ELR (cell line): ENCODE measurements at regions not wholly inside any gene's neighbourhood (a gene's known extent, or its start where the extent isn't known, plus 50 kb on each side); places are given as distances from the start of the nearest gene placed in this dataset.
A peak's percentile ranks its signal among the peaks of the same experiment; 100 is the strongest.
"Not testable (repeated sequence)": the region's sequence is repeated elsewhere in the genome, so short reads cannot be mapped to it uniquely, and the experiment has no call there.

Experiments
- DNase-seq: peaks from one replicate; pipeline ENCODE4 v3.0.0-alpha.2; 2015; ENCODE audit warnings: low read depth

- peak; percentile 56 for DNase-seq
Measured at GRCh38 chr18:27378431-27379095, 193.5 kb upstream of the CHST9 start.

- DNase-seq, result peak; percentile 27
Measured at GRCh38 chr18:27377251-27377650, 192.1 kb upstream of the CHST9 start.

GRCh38 chr18:27372386-27372785, 187.3 kb upstream of the CHST9 start:
- DNase-seq, result no peak

GRCh38 chr18:27366665-27367064, 181.6 kb upstream of the CHST9 start:
- no peak for DNase-seq

- DNase-seq, result no peak
Measured at GRCh38 chr18:27366151-27366550, 181.0 kb upstream of the CHST9 start.

GRCh38 chr18:27363872-27364271, 178.8 kb upstream of the CHST9 start:
- peak; percentile 6 for DNase-seq

GRCh38 chr18:27361477-27361876, 176.4 kb upstream of the CHST9 start:
- DNase-seq, result no peak

- DNase-seq, result no peak
Measured at GRCh38 chr18:27355308-27355707, 170.2 kb upstream of the CHST9 start.

- no peak for DNase-seq
Measured at GRCh38 chr18:27353273-27353672, 168.2 kb upstream of the CHST9 start.

- DNase-seq, result no peak
Measured at GRCh38 chr18:27349284-27349882, 164.3 kb upstream of the CHST9 start.

GRCh38 chr18:27331606-27332005, 146.5 kb upstream of the CHST9 start:
- no peak for DNase-seq

- no peak for DNase-seq
Measured at GRCh38 chr18:27314996-27315395, 129.9 kb upstream of the CHST9 start.

GRCh38 chr18:27313678-27314077, 128.6 kb upstream of the CHST9 start:
- DNase-seq, result no peak

- DNase-seq, result no peak
Measured at GRCh38 chr18:27312853-27313252, 127.7 kb upstream of the CHST9 start.

GRCh38 chr18:27312153-27312552, 127.0 kb upstream of the CHST9 start:
- no peak for DNase-seq

- DNase-seq, result no peak
Measured at GRCh38 chr18:27311114-27311513, 126.0 kb upstream of the CHST9 start.

GRCh38 chr18:27301615-27302378, 116.7 kb upstream of the CHST9 start:
- no peak for DNase-seq

- no peak for DNase-seq
Measured at GRCh38 chr18:27298214-27298804, 113.2 kb upstream of the CHST9 start.

- not testable (repeated sequence) for DNase-seq
Measured at GRCh38 chr18:27285973-27286562, 101.0 kb upstream of the CHST9 start.

GRCh38 chr18:27278131-27278530, 93.0 kb upstream of the CHST9 start:
- DNase-seq, result no peak

GRCh38 chr18:27277554-27277953, 92.4 kb upstream of the CHST9 start:
- no peak for DNase-seq

GRCh38 chr18:27276886-27277285, 91.8 kb upstream of the CHST9 start:
- DNase-seq, result no peak

- no peak for DNase-seq
Measured at GRCh38 chr18:27276479-27276878, 91.4 kb upstream of the CHST9 start.
